Erythroblast (primary cell): ENCODE measurements at regions not wholly inside any gene's neighbourhood (a gene's known extent, or its start where the extent isn't known, plus 50 kb on each side); places are given as distances from the start of the nearest gene placed in this dataset.

Experiments used
- GATA1 ChIP-seq: IDR thresholded peaks from 2 replicates; pipeline ENCODE4 v1.6.1; 2011; ENCODE audit warnings: low read depth, mild to moderate bottlenecking, control low read depth, low read length, moderate library complexity
- POLR2A ChIP-seq: IDR thresholded peaks from 2 replicates; pipeline ENCODE4 v1.6.1; 2011; ENCODE audit warnings: mild to moderate bottlenecking, low read length

DNA sequence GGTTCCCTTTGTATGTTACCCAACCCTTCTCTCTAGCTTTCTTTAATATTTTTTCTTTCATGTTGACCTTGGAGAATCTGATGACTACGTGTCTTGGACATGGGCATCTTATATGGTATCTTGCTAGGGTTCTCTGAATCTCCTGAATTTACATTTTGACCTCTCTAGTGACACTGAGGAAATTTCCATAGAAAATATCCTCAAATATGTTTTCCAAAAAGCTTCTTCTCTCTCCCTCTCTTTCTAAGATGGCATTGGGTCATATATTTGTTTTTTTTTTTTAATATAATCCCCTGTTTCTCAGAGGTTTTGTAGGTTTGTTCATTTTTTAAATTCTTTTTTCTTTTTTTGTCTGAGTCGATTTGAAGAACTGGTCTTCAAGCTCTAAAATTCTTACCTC is 184.0 kb upstream of the TMC3 start:
- TF ChIP-seq POLR2A (no peak), GATA1 (no peak)
